ENCODE measurements at regions not wholly inside any gene's neighbourhood (a gene's known extent, or its start where the extent isn't known, plus 50 kb on each side); places are given as distances from the start of the nearest gene placed in this dataset.
"Not testable (repeated sequence)": the region's sequence is repeated elsewhere in the genome, so short reads cannot be mapped to it uniquely, and the experiment has no call there.

DNA sequence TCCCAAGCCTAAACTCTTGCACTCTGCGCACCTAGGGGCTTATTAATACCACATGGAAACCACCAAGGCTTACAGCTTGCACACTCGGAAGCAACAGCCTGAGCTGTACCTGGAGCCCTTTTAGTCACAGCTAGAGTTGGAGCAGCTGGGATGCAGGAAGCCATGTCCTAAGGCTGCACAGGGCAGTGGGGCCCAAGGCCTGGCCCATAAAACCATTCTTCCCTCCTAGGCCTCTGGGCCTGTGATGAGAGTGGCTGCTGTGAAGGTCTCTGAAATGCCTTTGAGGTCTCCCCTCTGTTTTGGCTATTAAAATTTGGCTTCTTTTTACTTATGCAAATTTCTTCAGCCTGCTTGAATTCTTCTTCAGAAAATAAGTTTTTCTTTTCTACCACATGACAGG is 383.9 kb upstream of the UBE2E2 start:
- H3K27me3 ChIP-seq (ENCODE audit: control insufficient read depth in 1 of 2, insufficient read depth in 2 of 2, low read length in 2 of 2) = no peaks in the 10 kb centered on the region
- H3K9me3 ChIP-seq (ENCODE audit: control insufficient read depth in 1 of 2, low read length in 2 of 2) = peaks cover 0 to 10% of the 10 kb centered on the region in 2 donors
- no peaks in the 10 kb centered on the region for H3K4me1 ChIP-seq (ENCODE audit: control insufficient read depth in 1 of 2, insufficient read depth in 2 of 2, low read length in 2 of 2)
- H3K4me3 ChIP-seq (ENCODE audit: low read depth in 1 of 2, low read length in 2 of 2) = no peak overlapping the region
- H3K36me3 ChIP-seq (ENCODE audit: control insufficient read depth in 1 of 2, insufficient read depth in 2 of 2, low read length in 2 of 2) = no peaks in the 10 kb centered on the region
- no peak overlapping the region for H3K27ac ChIP-seq (ENCODE audit: low read depth, low read length)
- no peak overlapping the region for H3K9ac ChIP-seq (ENCODE audit: low read depth in 1 of 2, low read length in 2 of 2)

GRCh38 chr3:22835041-22835440 is 368.1 kb upstream of the UBE2E2 start:
- H3K27ac ChIP-seq (ENCODE audit: low read depth, low read length) = no peak overlapping the region
- H3K4me1 ChIP-seq (ENCODE audit: control insufficient read depth in 1 of 2, insufficient read depth in 2 of 2, low read length in 2 of 2) = no peaks in the 10 kb centered on the region
- H3K27me3 ChIP-seq (ENCODE audit: control insufficient read depth in 1 of 2, insufficient read depth in 2 of 2, low read length in 2 of 2) = no peaks in the 10 kb centered on the region
- H3K9ac ChIP-seq (ENCODE audit: low read depth in 1 of 2, low read length in 2 of 2) = no peak overlapping the region
- H3K36me3 ChIP-seq (ENCODE audit: control insufficient read depth in 1 of 2, insufficient read depth in 2 of 2, low read length in 2 of 2) = no peaks in the 10 kb centered on the region
- H3K9me3 ChIP-seq (ENCODE audit: control insufficient read depth in 1 of 2, low read length in 2 of 2) = no peaks in the 10 kb centered on the region
- H3K4me3 ChIP-seq (ENCODE audit: low read depth in 1 of 2, low read length in 2 of 2) = no peak overlapping the region

GRCh38 chr3:22836131-22836530 is 367.0 kb upstream of the UBE2E2 start:
- Histone ChIP-seq H3K4me1 (ENCODE audit: control insufficient read depth in 1 of 2, insufficient read depth in 2 of 2, low read length in 2 of 2) (no peaks in the 10 kb centered on the region), H3K27me3 (ENCODE audit: control insufficient read depth in 1 of 2, insufficient read depth in 2 of 2, low read length in 2 of 2) (no peaks in the 10 kb centered on the region), H3K36me3 (ENCODE audit: control insufficient read depth in 1 of 2, insufficient read depth in 2 of 2, low read length in 2 of 2) (no peaks in the 10 kb centered on the region), H3K4me3 (ENCODE audit: low read depth in 1 of 2, low read length in 2 of 2) (no peak overlapping the region), H3K27ac (ENCODE audit: low read depth, low read length) (no peak overlapping the region), H3K9me3 (ENCODE audit: control insufficient read depth in 1 of 2, low read length in 2 of 2) (no peaks in the 10 kb centered on the region), H3K9ac (ENCODE audit: low read depth in 1 of 2, low read length in 2 of 2) (no peak overlapping the region)

DNA sequence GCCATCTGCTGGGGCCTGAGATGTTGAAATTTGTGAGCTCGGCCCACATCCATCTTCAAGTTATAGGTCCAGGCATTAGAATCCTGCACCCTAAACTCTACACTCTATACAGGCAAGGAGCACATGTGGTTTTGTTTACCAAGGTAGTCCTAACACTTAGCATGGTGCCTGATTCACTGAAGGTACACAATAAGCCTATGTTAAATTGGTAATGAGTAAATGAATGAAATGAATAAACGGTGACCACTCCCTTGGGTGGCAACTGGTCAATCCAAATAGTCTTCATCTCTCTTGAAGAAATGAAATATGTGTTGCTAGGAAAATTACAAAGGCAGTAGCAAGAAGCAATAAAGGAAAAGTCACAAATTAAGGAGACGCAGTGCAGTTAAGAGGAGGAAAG is 359.3 kb upstream of the UBE2E2 start:
- Histone ChIP-seq H3K9me3 (ENCODE audit: control insufficient read depth in 1 of 2, low read length in 2 of 2) (peaks cover 6 to 7% of the 10 kb centered on the region in 2 donors), H3K4me3 (ENCODE audit: low read depth in 1 of 2, low read length in 2 of 2) (no peak overlapping the region), H3K36me3 (ENCODE audit: control insufficient read depth in 1 of 2, insufficient read depth in 2 of 2, low read length in 2 of 2) (no peaks in the 10 kb centered on the region), H3K27ac (ENCODE audit: low read depth, low read length) (no peak overlapping the region), H3K27me3 (ENCODE audit: control insufficient read depth in 1 of 2, insufficient read depth in 2 of 2, low read length in 2 of 2) (no peaks in the 10 kb centered on the region), H3K4me1 (ENCODE audit: control insufficient read depth in 1 of 2, insufficient read depth in 2 of 2, low read length in 2 of 2) (no peaks in the 10 kb centered on the region), H3K9ac (ENCODE audit: low read depth in 1 of 2, low read length in 2 of 2) (no peak overlapping the region)

DNA sequence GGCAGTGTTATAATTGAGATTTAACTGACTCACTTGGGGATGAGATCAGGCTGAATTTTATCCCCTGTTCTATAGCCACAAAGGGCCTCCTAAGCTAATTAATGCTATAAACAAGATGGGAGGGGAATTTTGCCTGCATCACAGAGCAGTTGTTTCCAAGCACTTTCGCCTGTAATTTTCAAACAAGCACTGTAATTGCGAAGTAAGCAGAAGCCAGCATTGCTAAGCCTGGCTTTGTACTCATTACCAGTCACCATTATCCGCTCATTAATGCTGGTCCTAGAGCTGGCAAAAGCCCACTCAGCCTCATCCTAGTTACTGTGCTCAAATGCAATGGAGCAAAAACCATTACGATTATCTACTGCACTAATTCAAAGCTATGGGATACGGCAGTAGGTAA is 356.6 kb upstream of the UBE2E2 start:
- H3K36me3 ChIP-seq (ENCODE audit: control insufficient read depth in 1 of 2, insufficient read depth in 2 of 2, low read length in 2 of 2) = no peaks in the 10 kb centered on the region
- no peak overlapping the region for H3K9ac ChIP-seq (ENCODE audit: low read depth in 1 of 2, low read length in 2 of 2)
- H3K27me3 ChIP-seq (ENCODE audit: control insufficient read depth in 1 of 2, insufficient read depth in 2 of 2, low read length in 2 of 2) = no peaks in the 10 kb centered on the region
- H3K27ac ChIP-seq (ENCODE audit: low read depth, low read length) = no peak overlapping the region
- no peak overlapping the region for H3K4me3 ChIP-seq (ENCODE audit: low read depth in 1 of 2, low read length in 2 of 2)
- H3K4me1 ChIP-seq (ENCODE audit: control insufficient read depth in 1 of 2, insufficient read depth in 2 of 2, low read length in 2 of 2) = no peaks in the 10 kb centered on the region
- peaks cover 6% of the 10 kb centered on the region in 2 donors for H3K9me3 ChIP-seq (ENCODE audit: control insufficient read depth in 1 of 2, low read length in 2 of 2)

DNA sequence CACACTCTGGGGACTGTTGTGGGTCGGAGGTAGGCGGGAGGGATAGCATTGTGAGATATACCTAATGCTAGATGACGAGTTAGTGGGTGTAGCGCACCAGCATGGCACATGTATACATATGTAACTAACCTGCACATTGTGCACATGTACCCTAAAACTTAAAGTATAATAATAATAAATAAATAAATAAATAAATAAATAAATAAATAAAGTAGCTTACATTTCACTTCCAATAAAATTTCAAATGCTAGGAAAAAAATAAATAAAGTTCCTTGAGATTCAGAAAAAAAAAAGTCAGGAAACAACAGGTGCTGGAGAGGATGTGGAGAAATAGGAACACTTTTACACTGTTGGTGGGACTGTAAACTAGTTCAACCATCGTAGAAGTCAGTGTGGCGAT is 353.5 kb upstream of the UBE2E2 start:
- H3K4me1 ChIP-seq (ENCODE audit: control insufficient read depth in 1 of 2, insufficient read depth in 2 of 2, low read length in 2 of 2); H3K27ac ChIP-seq (ENCODE audit: low read depth, low read length); H3K4me3 ChIP-seq (ENCODE audit: low read depth in 1 of 2, low read length in 2 of 2); H3K9me3 ChIP-seq (ENCODE audit: control insufficient read depth in 1 of 2, low read length in 2 of 2); H3K27me3 ChIP-seq (ENCODE audit: control insufficient read depth in 1 of 2, insufficient read depth in 2 of 2, low read length in 2 of 2); H3K36me3 ChIP-seq (ENCODE audit: control insufficient read depth in 1 of 2, insufficient read depth in 2 of 2, low read length in 2 of 2); H3K9ac ChIP-seq (ENCODE audit: low read depth in 1 of 2, low read length in 2 of 2): not testable (repeated sequence)

DNA sequence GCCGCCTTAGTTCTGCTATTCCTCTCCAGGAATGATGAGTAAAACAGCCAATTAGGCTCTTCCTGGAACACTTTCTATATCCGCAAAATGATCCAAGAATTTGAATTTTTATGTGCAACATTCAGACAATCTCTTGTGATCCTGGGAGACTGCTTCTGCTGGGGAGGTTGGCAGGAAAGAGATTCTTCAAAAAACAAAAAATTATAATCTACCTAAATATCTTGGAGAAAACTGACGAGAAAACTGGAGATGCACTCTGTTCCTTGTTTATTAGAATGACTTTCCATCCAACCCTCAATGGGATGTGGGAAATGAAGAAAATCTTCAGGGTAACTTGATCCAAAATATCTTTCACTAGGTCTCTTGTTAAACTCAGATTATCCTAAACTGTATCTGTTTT is 346.3 kb upstream of the UBE2E2 start:
- H3K27me3 ChIP-seq (ENCODE audit: control insufficient read depth in 1 of 2, insufficient read depth in 2 of 2, low read length in 2 of 2) = no peaks in the 10 kb centered on the region

GRCh38 chr3:22858486-22858885 is 344.6 kb upstream of the UBE2E2 start:
- no peak overlapping the region for H3K4me3 ChIP-seq (ENCODE audit: low read depth in 1 of 2, low read length in 2 of 2)
- no peak overlapping the region for H3K27ac ChIP-seq (ENCODE audit: low read depth, low read length)
- no peaks in the 10 kb centered on the region for H3K36me3 ChIP-seq (ENCODE audit: control insufficient read depth in 1 of 2, insufficient read depth in 2 of 2, low read length in 2 of 2)
- no peaks in the 10 kb centered on the region for H3K9me3 ChIP-seq (ENCODE audit: control insufficient read depth in 1 of 2, low read length in 2 of 2)
- H3K4me1 ChIP-seq (ENCODE audit: control insufficient read depth in 1 of 2, insufficient read depth in 2 of 2, low read length in 2 of 2) = no peaks in the 10 kb centered on the region
- H3K27me3 ChIP-seq (ENCODE audit: control insufficient read depth in 1 of 2, insufficient read depth in 2 of 2, low read length in 2 of 2) = no peaks in the 10 kb centered on the region
- H3K9ac ChIP-seq (ENCODE audit: low read depth in 1 of 2, low read length in 2 of 2) = no peak overlapping the region

More for the DNA sequence above, 346.3 kb upstream of the UBE2E2 start:
- no peak overlapping the region for H3K9ac ChIP-seq (ENCODE audit: low read depth in 1 of 2, low read length in 2 of 2)
- H3K9me3 ChIP-seq (ENCODE audit: control insufficient read depth in 1 of 2, low read length in 2 of 2) = no peaks in the 10 kb centered on the region
- H3K36me3 ChIP-seq (ENCODE audit: control insufficient read depth in 1 of 2, insufficient read depth in 2 of 2, low read length in 2 of 2) = no peaks in the 10 kb centered on the region
- no peak overlapping the region for H3K4me3 ChIP-seq (ENCODE audit: low read depth in 1 of 2, low read length in 2 of 2)
- H3K27ac ChIP-seq (ENCODE audit: low read depth, low read length) = no peak overlapping the region
- H3K4me1 ChIP-seq (ENCODE audit: control insufficient read depth in 1 of 2, insufficient read depth in 2 of 2, low read length in 2 of 2) = no peaks in the 10 kb centered on the region

DNA sequence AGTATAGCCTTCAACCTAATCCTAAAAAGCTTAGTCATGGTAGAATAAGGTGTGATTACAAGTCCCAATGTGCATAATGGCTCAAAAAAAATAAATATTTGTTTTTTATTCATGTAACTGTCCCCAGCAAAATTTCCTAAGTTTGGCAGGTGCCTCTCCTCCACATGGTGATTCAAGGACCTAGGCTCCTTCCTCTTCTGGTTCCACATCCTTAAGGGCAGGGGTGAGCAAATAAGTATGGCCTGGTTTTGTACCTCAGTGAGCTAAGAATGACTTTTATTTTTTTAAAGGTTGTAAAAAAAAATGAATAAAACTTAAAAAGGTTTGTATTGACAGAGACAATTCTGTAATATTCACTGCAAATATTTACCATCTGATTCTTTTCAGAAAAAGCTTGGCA is 343.5 kb upstream of the UBE2E2 start:
- no peaks in the 10 kb centered on the region for H3K36me3 ChIP-seq (ENCODE audit: control insufficient read depth in 1 of 2, insufficient read depth in 2 of 2, low read length in 2 of 2)
- H3K9me3 ChIP-seq (ENCODE audit: control insufficient read depth in 1 of 2, low read length in 2 of 2) = no peaks in the 10 kb centered on the region
- no peak overlapping the region for H3K9ac ChIP-seq (ENCODE audit: low read depth in 1 of 2, low read length in 2 of 2)
- no peaks in the 10 kb centered on the region for H3K27me3 ChIP-seq (ENCODE audit: control insufficient read depth in 1 of 2, insufficient read depth in 2 of 2, low read length in 2 of 2)
- H3K4me1 ChIP-seq (ENCODE audit: control insufficient read depth in 1 of 2, insufficient read depth in 2 of 2, low read length in 2 of 2) = no peaks in the 10 kb centered on the region
- H3K4me3 ChIP-seq (ENCODE audit: low read depth in 1 of 2, low read length in 2 of 2) = no peak overlapping the region
- H3K27ac ChIP-seq (ENCODE audit: low read depth, low read length) = no peak overlapping the region

GRCh38 chr3:22861426-22861825 is 341.7 kb upstream of the UBE2E2 start:
- Histone ChIP-seq H3K36me3 (ENCODE audit: control insufficient read depth in 1 of 2, insufficient read depth in 2 of 2, low read length in 2 of 2) (no peaks in the 10 kb centered on the region), H3K4me1 (ENCODE audit: control insufficient read depth in 1 of 2, insufficient read depth in 2 of 2, low read length in 2 of 2) (no peaks in the 10 kb centered on the region), H3K27me3 (ENCODE audit: control insufficient read depth in 1 of 2, insufficient read depth in 2 of 2, low read length in 2 of 2) (no peaks in the 10 kb centered on the region), H3K9me3 (ENCODE audit: control insufficient read depth in 1 of 2, low read length in 2 of 2) (no peaks in the 10 kb centered on the region), H3K27ac (ENCODE audit: low read depth, low read length) (no peak overlapping the region), H3K4me3 (ENCODE audit: low read depth in 1 of 2, low read length in 2 of 2) (no peak overlapping the region), H3K9ac (ENCODE audit: low read depth in 1 of 2, low read length in 2 of 2) (no peak overlapping the region)

- no peak overlapping the region for H3K27ac ChIP-seq (ENCODE audit: low read depth, low read length)
- H3K4me1 ChIP-seq (ENCODE audit: control insufficient read depth in 1 of 2, insufficient read depth in 2 of 2, low read length in 2 of 2) = no peaks in the 10 kb centered on the region
- H3K9ac ChIP-seq (ENCODE audit: low read depth in 1 of 2, low read length in 2 of 2) = no peak overlapping the region
- H3K36me3 ChIP-seq (ENCODE audit: control insufficient read depth in 1 of 2, insufficient read depth in 2 of 2, low read length in 2 of 2) = no peaks in the 10 kb centered on the region
- no peaks in the 10 kb centered on the region for H3K27me3 ChIP-seq (ENCODE audit: control insufficient read depth in 1 of 2, insufficient read depth in 2 of 2, low read length in 2 of 2)
- H3K4me3 ChIP-seq (ENCODE audit: low read depth in 1 of 2, low read length in 2 of 2) = no peak overlapping the region
- no peaks in the 10 kb centered on the region for H3K9me3 ChIP-seq (ENCODE audit: control insufficient read depth in 1 of 2, low read length in 2 of 2)
These were observed 341.0 kb upstream of the UBE2E2 start for GRCh38 chr3:22862111-22862510.

Data from duodenal mucosa (tissue), 2 donors.